GM19452 (cell line): ENCODE measurements at regions not wholly inside any gene's neighbourhood (a gene's known extent, or its start where the extent isn't known, plus 50 kb on each side); places are given as distances from the start of the nearest gene placed in this dataset.
A peak's percentile ranks its signal among the peaks of the same experiment; 100 is the strongest.

ENCODE experiments used
- ATAC-seq: cut with Tn5 transposase; IDR thresholded peaks from one replicate; pipeline ENCODE4 v1.9.1; 2021; ENCODE audit not compliant: unreplicated experiment

DNA sequence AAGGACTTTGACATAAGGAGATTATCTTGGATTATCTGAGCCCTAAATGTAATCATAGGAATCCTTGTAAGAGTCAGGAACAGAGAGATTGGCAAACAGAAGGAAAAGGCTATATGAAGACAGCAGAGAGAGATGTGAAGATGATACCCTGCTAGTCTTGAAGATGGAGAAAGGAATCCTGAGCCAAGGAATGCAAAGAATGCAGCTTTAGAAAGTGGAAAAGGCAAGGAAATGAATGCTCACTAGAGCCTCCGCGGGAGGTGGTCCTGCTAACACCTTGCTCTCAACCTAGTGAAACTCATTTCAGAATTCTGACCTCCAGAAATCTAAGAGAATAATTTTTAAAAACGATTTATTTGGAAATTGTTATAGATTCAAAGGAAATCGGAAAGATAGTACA is 117.1 kb downstream of the TBXT start:
- ATAC-seq: no peak

DNA sequence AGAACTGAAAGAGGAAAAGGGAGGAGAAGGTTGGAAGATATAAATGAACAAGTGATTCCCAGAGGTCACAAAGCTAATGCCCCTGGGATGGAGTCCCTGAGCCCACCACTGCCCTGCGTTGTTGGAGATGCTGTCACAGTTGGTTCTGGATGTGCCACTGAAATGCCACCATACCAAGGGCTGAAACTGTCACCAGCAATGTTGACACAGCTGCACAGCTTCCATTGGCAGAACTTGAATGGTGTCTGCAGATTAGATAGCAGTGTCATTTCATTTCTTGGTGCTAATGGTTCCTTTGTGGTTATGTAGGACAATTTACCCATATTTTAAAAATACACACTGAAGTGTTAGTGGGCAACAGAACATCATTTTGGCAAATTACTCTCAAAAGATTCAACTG is 120.7 kb downstream of the TBXT start:
- ATAC-seq: no peak

DNA sequence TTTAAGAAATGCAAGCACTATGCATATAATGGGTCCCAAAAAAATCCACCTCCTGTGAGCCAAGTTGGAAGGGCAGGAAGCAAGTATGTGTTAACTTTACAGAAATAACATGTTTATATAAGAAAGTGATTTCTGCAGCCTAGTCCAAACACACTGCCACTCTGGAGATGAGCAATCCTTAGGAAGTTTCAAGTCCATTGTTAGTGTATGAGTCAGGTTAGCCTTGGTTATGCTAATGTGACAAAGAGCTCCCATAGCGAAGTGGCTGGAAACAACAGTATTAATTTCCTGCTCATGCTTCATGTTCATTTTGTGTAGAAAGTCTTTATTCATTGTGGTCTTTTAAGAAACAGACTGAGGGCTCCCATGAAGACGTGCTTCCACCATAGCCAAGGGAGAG is 121.4 kb downstream of the TBXT start:
- ATAC-seq: no peak

DNA sequence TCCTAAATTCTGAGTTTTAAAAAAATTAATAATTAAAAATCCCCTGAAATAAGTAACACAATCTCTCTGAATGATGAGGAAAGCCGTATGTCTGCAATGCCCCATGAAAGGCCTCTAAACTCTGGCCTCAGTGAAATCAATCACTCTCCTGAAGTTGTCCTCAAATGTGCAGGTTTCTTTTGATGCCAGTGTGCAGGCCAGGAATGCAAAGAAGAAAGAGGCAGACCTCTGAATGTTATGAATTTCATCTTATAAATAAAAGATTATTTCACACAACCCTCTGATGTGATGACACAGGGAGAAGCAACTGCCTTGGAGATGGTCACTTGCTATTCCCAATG is 121.8 kb downstream of the TBXT start:
- ATAC-seq: no peak

DNA sequence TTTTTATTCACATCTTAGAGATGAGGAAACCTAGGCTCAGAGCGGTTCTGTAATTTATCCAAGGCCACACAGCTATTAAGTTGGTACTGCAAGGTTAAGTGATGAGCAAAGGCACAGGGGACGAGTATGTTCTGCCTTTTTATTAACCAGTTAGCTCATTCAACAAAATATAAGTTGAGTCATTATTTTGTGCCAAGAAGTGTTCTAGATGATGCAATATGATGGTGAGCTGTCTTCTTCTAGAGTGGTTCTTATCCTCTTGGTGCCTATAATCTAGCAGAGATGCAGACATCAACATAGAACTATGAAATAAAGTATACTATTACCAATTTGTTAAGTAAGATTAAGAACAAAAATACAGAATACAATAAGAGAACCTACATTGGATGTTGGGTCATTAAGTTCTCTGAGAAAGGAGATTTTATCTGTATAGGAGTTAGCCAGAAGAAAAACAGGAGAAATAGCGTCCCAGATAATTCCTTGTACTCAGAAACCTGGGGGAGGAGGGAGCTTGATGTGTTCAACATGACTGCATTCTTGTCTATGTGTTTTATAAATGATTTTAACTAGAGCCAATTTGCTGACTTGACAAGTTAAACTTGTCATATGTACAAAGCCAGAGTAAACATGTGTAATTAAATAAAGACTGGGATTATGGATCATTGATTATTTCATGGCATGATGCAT is 122.3 kb downstream of the TBXT start:
- ATAC-seq: no peak

DNA sequence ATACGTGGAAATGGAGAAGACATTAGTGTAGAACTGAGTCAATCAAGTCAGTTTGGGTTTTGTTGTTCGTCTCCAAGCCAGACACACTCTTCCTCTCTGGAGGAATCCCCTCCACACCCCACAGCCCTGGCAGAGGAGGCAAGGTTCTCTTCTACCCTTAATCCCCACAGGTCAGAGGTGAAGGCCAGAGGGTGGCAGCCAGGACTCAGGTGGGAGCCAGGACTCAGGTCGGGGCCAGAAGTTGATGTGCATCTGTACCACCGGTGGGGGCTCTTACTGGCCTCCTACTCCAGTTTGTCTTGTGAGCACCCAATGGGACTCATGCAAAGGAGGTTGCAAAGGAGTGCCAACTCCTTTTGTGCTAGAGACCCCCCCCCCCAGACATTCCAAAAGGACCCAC is 126.4 kb downstream of the TBXT start:
- no peak for ATAC-seq

DNA sequence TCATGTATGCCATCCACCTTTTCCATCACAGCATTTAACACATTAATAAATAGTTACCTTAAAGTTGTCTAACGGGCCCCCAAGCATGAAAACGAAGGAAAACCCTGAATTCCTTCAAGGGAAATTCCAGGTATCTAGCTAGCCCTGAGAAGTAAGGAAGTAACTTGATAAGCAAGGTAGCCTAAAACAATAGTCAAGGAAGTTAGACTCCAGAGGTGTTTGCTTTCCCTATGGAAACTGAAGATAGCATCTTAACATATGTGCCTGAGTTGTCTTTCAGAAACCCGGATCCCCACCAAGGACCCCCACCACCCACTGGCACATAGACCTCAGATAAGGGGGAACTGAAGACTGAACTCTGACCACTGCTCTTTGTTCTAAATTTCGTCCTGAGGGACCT is 127.4 kb downstream of the TBXT start:
- ATAC-seq: no peak

DNA sequence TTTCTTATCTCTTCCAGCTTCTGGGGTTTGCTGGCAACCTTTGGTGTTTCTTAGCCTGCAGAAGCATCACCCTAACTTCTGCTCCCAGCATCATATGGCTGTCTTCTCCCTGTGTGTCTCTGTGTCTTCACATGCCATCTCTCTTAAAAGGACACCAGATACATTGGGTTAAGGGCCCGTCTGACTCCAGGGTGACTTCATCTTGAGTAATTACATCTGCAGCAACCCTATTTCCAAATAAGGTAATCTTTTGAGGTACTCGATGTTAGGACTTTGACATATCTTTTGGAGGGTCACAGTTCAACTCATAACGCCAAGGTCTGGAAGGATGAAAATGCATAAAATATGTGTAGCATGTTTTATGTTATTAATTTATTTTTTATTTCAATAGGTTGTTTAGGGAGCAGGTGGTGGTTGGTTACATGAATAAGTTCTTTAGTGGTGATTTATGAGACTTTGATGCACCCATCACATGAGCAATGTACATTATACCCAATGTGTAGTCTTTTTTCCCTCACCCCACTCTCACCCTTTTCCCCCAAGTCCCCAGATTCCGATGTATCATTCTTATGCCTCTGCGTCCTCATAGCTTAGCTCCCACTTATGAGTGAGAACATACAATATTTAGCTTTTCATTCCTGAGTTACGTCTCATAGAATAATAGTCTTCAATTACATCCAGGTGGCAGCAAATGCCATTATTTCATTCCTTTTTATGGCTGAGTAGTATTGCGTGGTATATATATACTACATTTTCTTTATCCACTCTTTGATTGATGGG is 131.1 kb downstream of the TBXT start:
- ATAC-seq: no peak

DNA sequence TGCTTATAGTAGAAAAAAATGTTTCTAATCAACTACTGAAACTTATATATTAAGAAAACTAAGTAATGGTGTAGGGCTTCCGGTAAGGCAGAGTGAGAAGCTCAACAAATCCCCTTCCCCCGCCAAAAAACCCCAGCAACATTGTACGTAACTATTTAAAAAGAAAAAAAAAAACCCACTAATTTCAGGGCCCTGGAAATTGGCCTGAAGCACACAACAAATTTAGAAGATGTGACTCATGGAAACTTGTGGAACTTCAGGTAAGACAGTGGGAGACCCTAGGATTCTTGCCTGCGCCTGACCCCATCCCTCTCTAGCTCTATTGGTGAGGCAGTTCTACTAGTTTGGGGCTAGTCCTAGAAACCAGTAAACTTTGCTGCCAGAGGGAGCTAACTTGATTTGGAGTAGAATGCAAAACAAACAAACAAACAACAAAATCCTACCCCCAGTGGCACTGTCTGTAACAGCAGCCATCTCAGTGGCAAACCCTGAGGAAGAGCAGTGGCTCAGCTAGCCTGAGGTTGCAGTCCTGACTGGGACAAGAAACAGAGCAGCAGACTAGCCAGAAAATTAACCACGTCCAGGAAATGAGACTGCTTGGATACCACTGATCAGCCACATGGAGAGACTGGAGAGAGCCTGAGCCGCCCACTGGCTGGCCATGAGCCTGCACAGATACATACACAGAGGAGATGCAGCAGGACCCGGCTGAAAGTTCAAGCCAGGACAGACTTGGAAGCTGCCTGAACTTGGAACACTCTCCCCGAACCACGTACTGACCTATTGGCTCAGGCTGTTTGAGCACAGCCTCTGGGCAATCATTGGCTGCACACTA is 135.1 kb downstream of the TBXT start:
- peak; percentile 50 for ATAC-seq

DNA sequence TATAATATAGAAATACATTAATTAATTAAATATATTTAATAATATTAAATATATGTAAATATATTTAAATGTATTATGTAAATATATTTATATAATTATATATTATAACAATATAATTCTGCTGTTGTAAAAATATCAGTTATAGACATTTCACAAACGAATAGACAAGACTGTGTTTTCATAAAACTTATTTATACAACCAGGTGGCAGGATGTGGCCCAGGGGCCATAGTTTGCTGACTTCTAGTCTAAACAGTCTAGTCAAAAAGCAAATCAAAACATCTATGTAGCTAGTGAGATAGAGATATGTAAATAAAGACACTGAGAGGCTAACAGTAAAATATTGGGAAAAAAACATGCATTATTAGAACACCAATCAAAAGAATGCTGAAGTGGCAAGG is 136.4 kb downstream of the TBXT start:
- no peak for ATAC-seq

DNA sequence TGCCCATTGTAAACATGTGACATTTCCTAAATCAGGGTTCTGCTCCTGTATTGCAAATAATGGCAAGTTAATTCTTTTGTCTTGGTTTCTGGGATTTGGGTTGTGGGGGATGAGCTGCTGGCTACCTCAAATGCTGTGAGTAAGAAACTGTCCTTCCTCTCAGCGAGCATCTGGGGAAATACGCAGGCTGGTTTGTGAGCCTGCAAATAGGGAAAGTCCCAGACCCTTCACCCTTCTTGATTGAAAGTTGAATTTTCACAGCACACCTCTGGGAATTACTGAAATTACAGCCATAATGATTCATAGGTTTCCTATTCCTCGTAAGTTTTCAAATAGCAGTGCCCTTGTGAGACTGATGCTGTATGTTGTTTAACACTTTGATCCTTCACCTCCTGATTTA is 138.1 kb downstream of the TBXT start:
- no peak for ATAC-seq

DNA sequence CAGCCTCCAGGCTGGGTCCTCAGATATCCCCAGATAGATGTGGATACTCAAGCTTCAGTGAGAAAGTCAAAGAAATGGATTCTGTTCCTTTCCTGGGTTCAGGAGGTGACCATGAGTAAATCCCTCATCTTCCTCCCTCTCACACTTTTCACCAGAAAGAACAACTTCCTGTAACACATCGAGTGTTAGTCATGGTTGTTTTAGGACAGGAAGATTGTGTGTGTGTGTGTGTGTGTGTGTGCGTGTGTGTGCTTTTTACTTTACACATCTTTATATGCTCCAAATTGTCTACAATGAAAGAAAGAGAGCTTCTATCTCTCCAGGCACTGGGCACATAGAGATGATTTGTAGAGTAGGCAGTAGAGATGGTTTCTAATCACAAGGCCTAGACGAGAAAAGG is 139.9 kb downstream of the TBXT start:
- ATAC-seq: no peak

DNA sequence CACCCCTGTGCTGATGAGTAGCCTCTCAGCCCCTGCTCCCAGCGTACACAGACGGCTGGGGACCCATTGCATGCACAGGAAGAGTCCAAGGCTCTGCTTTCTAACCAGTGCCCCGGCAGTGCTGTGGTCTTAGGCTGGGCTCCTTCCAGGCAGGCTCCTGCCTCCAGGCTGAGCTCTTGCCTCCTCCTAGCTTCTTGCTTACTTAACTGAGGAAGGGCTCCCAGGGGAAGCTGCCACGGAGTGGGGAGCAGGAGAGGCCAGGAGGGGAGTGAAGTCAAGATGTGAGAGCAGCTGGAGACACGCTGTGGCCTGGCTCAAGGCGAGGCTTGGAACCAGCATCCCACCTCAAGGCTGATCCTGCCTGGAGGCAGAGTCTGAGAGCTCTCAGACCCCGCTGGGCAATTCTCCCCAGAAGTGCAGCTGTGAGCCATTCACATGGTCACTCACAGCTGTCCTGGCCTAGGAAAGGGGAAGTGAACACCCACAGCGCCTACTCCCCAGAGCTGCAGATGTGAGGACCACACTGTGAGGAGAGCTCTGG is 141.0 kb downstream of the TBXT start:
- ATAC-seq: no peak

DNA sequence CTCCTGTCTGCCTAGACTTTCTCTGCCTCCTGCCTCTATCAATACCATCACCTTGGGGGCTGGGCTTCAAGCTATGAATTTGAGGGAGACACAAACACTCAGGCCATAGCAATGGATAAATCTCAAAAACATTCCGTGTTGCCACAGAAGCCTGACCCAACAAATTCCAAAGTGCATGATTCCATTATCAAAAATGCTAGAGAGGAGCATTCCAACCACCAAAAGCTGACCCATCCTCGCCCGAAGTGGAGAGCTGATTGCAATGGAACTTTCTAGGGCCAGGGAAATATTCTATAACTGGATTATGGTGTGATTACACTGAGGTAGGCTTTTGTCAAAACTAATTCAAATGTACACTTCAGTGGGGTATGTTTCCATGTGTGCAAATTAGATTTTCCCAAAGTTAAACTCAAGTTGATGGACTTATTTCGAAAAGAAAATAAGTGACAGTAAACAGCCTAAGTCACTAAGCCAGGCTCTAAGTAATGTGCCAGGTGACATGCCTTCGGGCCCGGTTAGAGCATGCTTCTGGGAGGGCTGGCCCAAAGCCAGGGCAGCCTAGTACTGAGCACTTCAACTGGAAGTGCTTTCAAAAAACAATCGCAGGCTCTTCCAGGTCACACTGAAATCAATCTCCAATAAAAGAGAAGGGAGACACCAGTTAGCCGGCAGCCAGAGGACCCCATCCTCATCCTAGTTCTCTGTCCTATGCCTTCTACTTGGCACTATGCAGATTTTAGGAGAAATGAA is 142.3 kb downstream of the TBXT start:
- no peak for ATAC-seq

DNA sequence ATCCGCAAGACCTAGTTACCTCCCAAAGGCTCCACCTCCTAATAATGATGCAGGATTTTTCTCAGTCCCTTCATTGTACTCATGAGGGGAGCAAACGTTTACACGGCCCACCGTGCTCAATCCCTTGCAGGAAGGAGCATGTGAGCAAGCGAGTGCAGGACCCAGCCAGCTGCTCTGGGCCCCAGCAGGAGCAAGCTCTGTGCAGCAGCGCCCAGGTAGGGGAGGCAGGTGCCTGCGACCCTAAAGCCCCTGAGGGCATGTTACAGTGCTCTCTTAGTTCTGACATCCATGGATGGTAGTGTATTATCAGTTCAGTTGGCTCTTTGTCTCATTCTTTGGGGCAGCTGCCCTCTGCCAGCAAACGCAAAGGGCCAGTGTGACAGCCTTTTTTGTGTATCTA is 143.4 kb downstream of the TBXT start:
- ATAC-seq: no peak

DNA sequence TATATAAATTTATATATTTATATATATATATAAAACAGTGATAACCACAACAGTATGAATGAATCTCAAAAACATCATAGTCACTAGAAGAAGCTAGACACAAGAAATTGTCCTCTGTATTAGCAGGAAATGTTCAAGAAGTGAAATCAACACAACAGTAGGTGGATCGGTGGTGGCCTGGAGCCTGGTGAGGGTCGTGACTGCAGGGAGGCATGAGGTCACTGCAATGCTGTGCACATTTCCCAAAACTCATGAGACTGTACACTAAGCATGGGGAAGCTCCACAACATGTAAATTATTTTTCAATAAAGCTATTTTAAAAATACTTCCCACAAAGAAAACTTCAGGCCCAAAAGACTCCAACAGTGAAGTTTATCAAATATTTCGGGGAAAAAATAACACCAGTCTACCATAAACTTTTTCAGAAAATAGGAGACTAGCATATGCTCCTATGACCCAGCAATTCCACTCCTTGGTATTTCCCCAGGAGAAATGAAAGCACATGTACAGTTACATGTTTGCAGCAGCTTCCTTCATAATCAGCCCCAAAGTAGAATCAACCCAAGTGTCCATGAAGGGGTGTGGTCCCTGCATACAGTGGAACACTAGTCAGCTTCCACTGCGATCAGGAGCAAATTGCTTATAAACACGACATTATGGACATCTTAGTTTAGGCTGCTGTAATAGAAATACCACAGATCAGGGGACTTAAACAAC is 144.2 kb downstream of the TBXT start:
- no peak for ATAC-seq

DNA sequence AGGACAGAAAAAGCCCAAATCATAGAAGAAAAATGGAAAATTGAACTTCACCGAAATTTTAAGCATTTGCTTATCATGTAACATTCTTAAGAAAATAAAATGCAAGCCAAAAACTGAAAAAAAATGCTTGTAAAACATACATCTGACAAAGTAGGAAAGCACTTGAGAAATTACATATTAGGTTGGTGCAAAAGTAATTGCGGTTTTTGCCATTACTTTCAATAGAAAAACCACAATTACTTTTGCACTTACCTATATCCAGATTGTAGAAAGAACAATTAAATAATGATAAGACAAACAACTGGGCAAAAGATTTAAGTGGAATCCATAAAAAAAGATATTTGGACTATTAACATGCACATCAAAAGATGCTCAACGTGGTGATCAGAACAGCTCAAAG is 146.2 kb downstream of the TBXT start:
- no peak for ATAC-seq

DNA sequence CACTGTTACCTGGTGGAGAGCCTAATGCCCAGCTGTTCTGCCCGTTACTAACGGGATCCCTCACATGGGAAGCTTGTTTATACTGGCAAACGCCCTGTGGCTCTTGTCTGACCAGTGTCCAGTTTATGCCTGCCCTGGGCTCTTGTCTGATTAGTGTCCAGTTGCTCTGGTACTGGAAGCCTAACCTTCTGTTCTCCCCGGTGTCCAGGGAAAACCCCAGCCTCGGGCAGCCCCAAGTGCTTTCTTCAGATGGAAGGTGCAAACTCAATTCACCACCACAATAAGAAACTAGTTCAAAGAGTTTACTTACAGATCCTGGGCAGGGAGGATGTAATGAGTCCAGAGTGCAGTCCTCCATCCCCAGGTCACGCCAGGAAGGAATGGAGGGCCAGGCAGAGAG is 148.4 kb downstream of the TBXT start:
- ATAC-seq: no peak

DNA sequence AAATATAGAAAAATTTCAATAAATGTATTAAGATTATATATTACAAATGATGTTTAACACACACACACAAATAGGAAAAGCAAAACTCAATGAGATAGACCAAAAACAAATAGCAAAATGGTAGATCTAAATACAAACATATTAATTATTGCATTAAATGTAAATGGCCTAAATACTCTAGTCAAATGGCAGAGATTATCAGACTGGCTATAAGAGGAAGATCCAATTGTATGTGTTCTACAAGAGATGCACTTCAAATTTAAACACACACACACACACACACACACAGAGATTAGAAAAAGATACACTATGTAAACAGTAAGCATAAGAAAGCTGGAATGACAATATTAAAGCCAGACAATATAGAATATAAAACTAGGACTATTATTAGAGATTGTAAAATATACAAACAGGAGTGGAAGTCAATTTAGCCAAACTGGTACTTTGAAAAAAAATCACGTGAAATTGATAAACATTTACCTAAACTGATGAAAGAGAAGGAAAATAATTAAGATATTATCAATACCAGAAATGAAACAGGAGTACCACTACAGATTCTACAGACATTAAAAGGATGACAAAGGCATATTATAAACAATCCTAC is 150.5 kb downstream of the TBXT start:
- ATAC-seq: no peak

DNA sequence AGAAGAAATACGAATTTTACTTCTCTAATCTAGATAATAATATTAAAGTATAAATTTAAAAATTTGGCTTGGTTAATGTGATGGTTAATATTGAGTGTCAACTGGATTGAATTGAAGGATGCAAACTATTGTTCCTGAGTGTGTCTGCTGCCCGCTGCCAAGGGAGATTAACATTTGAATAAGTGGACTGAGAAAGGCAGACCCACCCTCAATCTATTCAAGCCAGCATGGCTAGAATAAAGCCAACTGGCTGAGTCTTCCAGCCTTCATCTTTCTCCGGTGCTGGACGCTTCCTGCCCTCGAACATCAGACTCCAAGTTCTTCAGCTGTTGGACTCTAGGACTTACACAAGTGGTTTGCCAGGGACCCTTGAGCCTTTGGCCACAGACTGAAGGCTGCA is 152.7 kb downstream of the TBXT start:
- ATAC-seq: no peak
